Hepatocyte (in vitro differentiated cells): ENCODE measurements at regions not wholly inside any gene's neighbourhood (a gene's known extent, or its start where the extent isn't known, plus 50 kb on each side); places are given as distances from the start of the nearest gene placed in this dataset.

Experiments used
- DNase-seq: peaks from one replicate; pipeline ENCODE4 v3.0.0-alpha.2; 2016; ENCODE audit warnings: low spot score
- H2AFZ ChIP-seq: fragments of 200-600 bp; sonication (generic); 2 replicates; pipeline ENCODE4 v1.6.0; 2016; ENCODE audit warnings: antibody characterized with exemption, mild to moderate bottlenecking
- H3K27ac ChIP-seq: fragments of 200-600 bp; sonication (generic); 2 replicates; pipeline ENCODE4 v1.5.1; 2016; ENCODE audit warnings: mild to moderate bottlenecking
- H3K27me3 ChIP-seq: fragments of 200-600 bp; sonication (generic); 2 replicates; pipeline ENCODE4 v1.6.1; 2016
- H3K36me3 ChIP-seq: fragments of 200-600 bp; sonication (generic); replicated peaks from 2 replicates; pipeline ENCODE4 v1.5.1; 2016; ENCODE audit warnings: low read depth; ENCODE audit not compliant: insufficient read depth
- H3K4me1 ChIP-seq: fragments of 200-600 bp; sonication (generic); 2 replicates; pipeline ENCODE4 v1.5.1; 2016; ENCODE audit warnings: mild to moderate bottlenecking, moderate library complexity; ENCODE audit not compliant: insufficient read depth
- H3K4me2 ChIP-seq: fragments of 200-600 bp; sonication (generic); 2 replicates; pipeline ENCODE4 v1.6.0; 2016
- H3K4me3 ChIP-seq: fragments of 200-600 bp; sonication (generic); 2 replicates; pipeline ENCODE4 v1.5.1; 2016; ENCODE audit warnings: mild to moderate bottlenecking
- H3K79me2 ChIP-seq: fragments of 200-600 bp; sonication (generic); 2 replicates; pipeline ENCODE4 v1.6.0; 2017; ENCODE audit warnings: mild to moderate bottlenecking
- H3K9me2 ChIP-seq: fragments of 200-600 bp; sonication (generic); replicated peaks from 2 replicates; pipeline ENCODE4 v1.6.0; 2017; ENCODE audit warnings: mild to moderate bottlenecking; ENCODE audit not compliant: insufficient read depth
- H3K9me3 ChIP-seq: fragments of 200-600 bp; sonication (generic); 2 replicates; pipeline ENCODE4 v1.5.1; 2016; ENCODE audit warnings: low read depth, mild to moderate bottlenecking
- H4K20me1 ChIP-seq: fragments of 200-600 bp; sonication (generic); 2 replicates; pipeline ENCODE4 v1.6.0; 2016; ENCODE audit warnings: mild to moderate bottlenecking; ENCODE audit not compliant: insufficient read depth, poor library complexity, severe bottlenecking
- CTCF ChIP-seq: fragments of 200-600 bp; sonication (generic); IDR thresholded peaks from 2 replicates; pipeline ENCODE4 v1.5.1; 2016; ENCODE audit warnings: antibody characterized with exemption, mild to moderate bottlenecking; ENCODE audit not compliant: poor library complexity
- EZH2 ChIP-seq: fragments of 200-600 bp; sonication (generic); IDR thresholded peaks from 2 replicates; pipeline ENCODE4 v1.6.1; 2016; ENCODE audit warnings: antibody characterized with exemption, mild to moderate bottlenecking, borderline replicate concordance
- EZH2phosphoT487 ChIP-seq: fragments of 200-600 bp; sonication (generic); IDR thresholded peaks from one replicate; pipeline ENCODE4 v1.6.1; 2018; ENCODE audit warnings: antibody characterized with exemption, mild to moderate bottlenecking, low read depth, moderate library complexity; ENCODE audit not compliant: unreplicated experiment, severe bottlenecking
- WGBS: methylation state at CpG from one replicate; pipeline ENCODE4 v1.1.6; 2016; ENCODE audit warnings: low lambda C conversion rate; ENCODE audit errors: missing lambda C conversion rate; 5-methylcytosine and 5-hydroxymethylcytosine counted together

GRCh38 chr1:232223183-232223708, 406.7 kb downstream of the SIPA1L2 start:
- no peaks in the 10 kb centered on the region for H3K79me2 ChIP-seq
- no peaks in the 10 kb centered on the region for H4K20me1 ChIP-seq
- no peaks in the 10 kb centered on the region for H3K36me3 ChIP-seq
- H3K27me3 ChIP-seq = no peaks in the 10 kb centered on the region
- no peaks in the 10 kb centered on the region for H3K9me3 ChIP-seq
- H3K27ac ChIP-seq = no peak overlapping the region
- no peak for DNase-seq
- WGBS = 98% methylated on average over 2 of the region's 2 CpGs
- no peaks in the 10 kb centered on the region for H3K9me2 ChIP-seq
- no peak overlapping the region for H2AFZ ChIP-seq
- H3K4me2 ChIP-seq = no peak overlapping the region
- H3K4me3 ChIP-seq = no peak overlapping the region
- H3K4me1 ChIP-seq = peaks cover 16% of the 10 kb centered on the region
- TF ChIP-seq CTCF (no peak), EZH2phosphoT487 (no peak), EZH2 (no peak)

GRCh38 chr1:232222614-232223013, 407.3 kb downstream of the SIPA1L2 start:
- H3K4me2 ChIP-seq = no peak overlapping the region
- no peaks in the 10 kb centered on the region for H3K79me2 ChIP-seq
- H3K9me2 ChIP-seq = no peaks in the 10 kb centered on the region
- no peak overlapping the region for H3K27ac ChIP-seq
- no peak overlapping the region for H3K4me3 ChIP-seq
- no peaks in the 10 kb centered on the region for H4K20me1 ChIP-seq
- no peaks in the 10 kb centered on the region for H3K27me3 ChIP-seq
- peaks cover 16% of the 10 kb centered on the region for H3K4me1 ChIP-seq
- WGBS = 96% methylated on average over 4 of the region's 4 CpGs
- H2AFZ ChIP-seq = no peak overlapping the region
- H3K36me3 ChIP-seq = no peaks in the 10 kb centered on the region
- TF ChIP-seq CTCF (no peak), EZH2phosphoT487 (no peak), EZH2 (no peak)
- no peaks in the 10 kb centered on the region for H3K9me3 ChIP-seq
- DNase-seq = no peak

GRCh38 chr1:232221802-232222499, 408.0 kb downstream of the SIPA1L2 start:
- 83% methylated on average over 3 of the region's 3 CpGs for WGBS
- Histone ChIP-seq H3K36me3 (no peaks in the 10 kb centered on the region), H3K27me3 (no peaks in the 10 kb centered on the region), H3K4me2 (no peak overlapping the region), H2AFZ (no peak overlapping the region), H3K79me2 (no peaks in the 10 kb centered on the region), H3K27ac (no peak overlapping the region), H3K4me3 (no peak overlapping the region), H3K9me3 (no peaks in the 10 kb centered on the region), H3K9me2 (no peaks in the 10 kb centered on the region), H3K4me1 (peaks cover 11% of the 10 kb centered on the region), H4K20me1 (no peaks in the 10 kb centered on the region)
- DNase-seq = peak; percentile 52
- TF ChIP-seq CTCF (no peak), EZH2phosphoT487 (no peak)
